Putamen (tissue), 1 donor: ENCODE measurements at regions not wholly inside any gene's neighbourhood (a gene's known extent, or its start where the extent isn't known, plus 50 kb on each side); places are given as distances from the start of the nearest gene placed in this dataset.
"Not testable (repeated sequence)": the region's sequence is repeated elsewhere in the genome, so short reads cannot be mapped to it uniquely, and the experiment has no call there.

Experiments
- DNase-seq: peaks from one replicate; pipeline ENCODE4 v3.0.0-alpha.2; 2016; ENCODE audit warnings: low spot score

GRCh38 chr2:198293281-198293680, 488.9 kb downstream of the PLCL1 start:
- no peak for DNase-seq

- no peak for DNase-seq
Measured at GRCh38 chr2:198289811-198290210, 485.4 kb downstream of the PLCL1 start.

- DNase-seq = no peak
Measured at GRCh38 chr2:198287706-198288105, 483.3 kb downstream of the PLCL1 start.

- DNase-seq = peak; percentile 19
Measured at GRCh38 chr2:198285216-198285615, 480.8 kb downstream of the PLCL1 start.

GRCh38 chr2:198283146-198283545, 478.8 kb downstream of the PLCL1 start:
- DNase-seq = no peak

- peak; percentile 37 for DNase-seq
Measured at GRCh38 chr2:198282061-198282460, 477.7 kb downstream of the PLCL1 start.

- peak; percentile 29 for DNase-seq
Measured at GRCh38 chr2:198280145-198280544, 475.8 kb downstream of the PLCL1 start.

GRCh38 chr2:198279026-198279425, 474.6 kb downstream of the PLCL1 start:
- no peak for DNase-seq

GRCh38 chr2:198277181-198277580, 472.8 kb downstream of the PLCL1 start:
- no peak for DNase-seq

GRCh38 chr2:198273660-198274059, 469.3 kb downstream of the PLCL1 start:
- peak; percentile 52 for DNase-seq

GRCh38 chr2:198270157-198270556, 465.8 kb downstream of the PLCL1 start:
- DNase-seq = not testable (repeated sequence)

- DNase-seq = no peak
Measured at GRCh38 chr2:198268519-198268918, 464.1 kb downstream of the PLCL1 start.

GRCh38 chr2:198259496-198259895, 455.1 kb downstream of the PLCL1 start:
- DNase-seq = no peak

GRCh38 chr2:198254536-198255090, 450.2 kb downstream of the PLCL1 start:
- DNase-seq = no peak

GRCh38 chr2:198253995-198254394, 449.6 kb downstream of the PLCL1 start:
- no peak for DNase-seq

- DNase-seq = no peak
Measured at GRCh38 chr2:198252472-198252871, 448.1 kb downstream of the PLCL1 start.

GRCh38 chr2:198242093-198242492, 437.7 kb downstream of the PLCL1 start:
- no peak for DNase-seq

- no peak for DNase-seq
Measured at GRCh38 chr2:198238429-198238828, 434.0 kb downstream of the PLCL1 start.

- DNase-seq = no peak
Measured at GRCh38 chr2:198236338-198236737, 431.9 kb downstream of the PLCL1 start.

- DNase-seq = no peak
Measured at GRCh38 chr2:198232281-198232680, 427.9 kb downstream of the PLCL1 start.

- no peak for DNase-seq
Measured at GRCh38 chr2:198231562-198231961, 427.2 kb downstream of the PLCL1 start.

- DNase-seq = no peak
Measured at GRCh38 chr2:198220763-198221610, 416.6 kb downstream of the PLCL1 start.

- no peak for DNase-seq
Measured at GRCh38 chr2:198219292-198219691, 414.9 kb downstream of the PLCL1 start.
